ENCODE measurements at regions not wholly inside any gene's neighbourhood (a gene's known extent, or its start where the extent isn't known, plus 50 kb on each side); places are given as distances from the start of the nearest gene placed in this dataset.

DNA sequence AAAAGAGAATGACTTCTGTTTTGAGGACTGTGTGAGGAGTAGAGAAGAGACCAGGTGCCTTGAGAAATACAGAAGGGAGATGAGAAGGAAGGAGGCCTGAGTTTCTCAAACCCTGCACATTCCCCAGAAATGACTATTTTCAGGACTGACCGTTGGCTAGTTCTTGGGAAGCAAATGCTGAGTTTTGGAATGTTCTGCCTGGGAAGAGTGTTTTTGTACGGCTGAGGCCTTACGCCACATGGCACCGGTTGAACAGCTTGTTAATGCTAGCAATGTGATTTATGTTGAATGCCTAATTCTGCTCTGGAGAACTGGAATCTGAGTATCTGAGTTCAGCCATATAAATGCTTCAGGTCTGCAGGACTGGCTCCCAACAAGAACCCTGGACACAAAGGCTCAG lies 152.7 kb upstream of the ADAMTS16 start:
- no peak overlapping the region for H2AFZ ChIP-seq (ENCODE audit: insufficient read depth, low read depth, low read length, poor library complexity, severe bottlenecking)
- no peaks in the 10 kb centered on the region for H3K27me3 Mint-ChIP-seq
- no peak overlapping the region for H3K9ac ChIP-seq (ENCODE audit: low read length)
- no peaks in the 10 kb centered on the region for H3K4me1 ChIP-seq (ENCODE audit: control insufficient read depth in 2 of 2, insufficient read depth in 2 of 2, low read length in 2 of 2)
- 92% methylated on average over 4 of the region's 4 CpGs for WGBS (ENCODE audit: insufficient coverage)
- ATAC-seq (ENCODE audit: low read depth), result no peak
- no peaks in the 10 kb centered on the region for H3K27me3 ChIP-seq (replicated peaks in 1 of 4; ENCODE audit: control extremely low read depth in 1 of 4, control insufficient read depth in 3 of 4, insufficient read depth in 4 of 4, low read length in 3 of 4)
- no peak overlapping the region for H3K4me3 Mint-ChIP-seq
- no peak overlapping the region for H3K4me2 ChIP-seq (replicated peaks; ENCODE audit: low read depth, low read length, poor library complexity, severe bottlenecking)
- intact Hi-C loops (cut with micrococcal nuclease), result no loop called here
- H3K27ac ChIP-seq (ENCODE audit: low read length in 2 of 2), result no peak overlapping the region
- no peaks in the 10 kb centered on the region for H3K4me1 Mint-ChIP-seq
- no peak for TF ChIP-seq EZH2 (IDR thresholded peaks at IDR 0.05; ENCODE audit: borderline replicate concordance, insufficient read depth, low read depth, low read length, poor library complexity, severe bottlenecking)
- POLR2A ChIA-PET, result no interaction called here
- H3K9me3 Mint-ChIP-seq (ENCODE audit: insufficient read depth), result no peaks in the 10 kb centered on the region
- no peak overlapping the region for H3K27ac Mint-ChIP-seq
- no peaks in the 10 kb centered on the region for H3K9me3 ChIP-seq (ENCODE audit: control extremely low read depth in 1 of 3, control insufficient read depth in 2 of 3, insufficient read depth in 1 of 3, low read length in 2 of 3)
- CTCF ChIA-PET, result no interaction called here
- DNase-seq, result no peak
- no peaks in the 10 kb centered on the region for H3K79me2 ChIP-seq (ENCODE audit: control insufficient read depth, insufficient read depth, low read length)
- no peaks in the 10 kb centered on the region for H3K36me3 ChIP-seq (replicated peaks in 1 of 2; ENCODE audit: control extremely low read depth in 1 of 2, control insufficient read depth in 1 of 2, extremely low read depth in 1 of 2, insufficient read depth in 2 of 2, low read length in 1 of 2)
- H3K4me3 ChIP-seq (ENCODE audit: control extremely low read depth in 1 of 5, extremely low read depth in 1 of 5, insufficient read depth in 1 of 5, low read depth in 2 of 5, low read length in 4 of 5), result no peak overlapping the region
- H4K20me1 ChIP-seq (ENCODE audit: control insufficient read depth, insufficient read depth, low read length, poor library complexity, severe bottlenecking), result no peaks in the 10 kb centered on the region

DNA sequence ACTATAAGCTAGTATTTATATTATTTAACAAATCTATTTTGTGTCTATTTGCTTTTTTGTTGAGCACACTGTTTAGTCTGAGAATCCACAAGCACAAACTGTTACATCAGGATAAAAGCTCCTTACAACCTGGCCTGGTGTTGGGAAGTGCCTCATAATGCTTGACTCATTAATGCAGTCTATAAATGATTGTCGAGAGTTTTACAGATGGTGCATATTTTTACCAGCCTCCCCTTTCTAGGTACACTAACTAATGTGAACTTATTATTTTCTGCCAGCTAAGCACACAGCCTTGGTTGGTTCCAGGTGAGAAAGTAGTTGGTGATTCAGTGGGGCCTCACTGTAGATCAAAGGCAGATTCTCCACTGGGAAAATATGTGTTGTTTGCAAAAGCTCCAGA lies 151.0 kb upstream of the ADAMTS16 start:
- no CpG with 5 or more reads among the region's 1 CpG for whole genome bisulfite sequencing (ENCODE audit: insufficient coverage)
- ChIA-PET POLR2A (no interaction called here), CTCF (no interaction called here)
- TF ChIP-seq, protein P1, sequence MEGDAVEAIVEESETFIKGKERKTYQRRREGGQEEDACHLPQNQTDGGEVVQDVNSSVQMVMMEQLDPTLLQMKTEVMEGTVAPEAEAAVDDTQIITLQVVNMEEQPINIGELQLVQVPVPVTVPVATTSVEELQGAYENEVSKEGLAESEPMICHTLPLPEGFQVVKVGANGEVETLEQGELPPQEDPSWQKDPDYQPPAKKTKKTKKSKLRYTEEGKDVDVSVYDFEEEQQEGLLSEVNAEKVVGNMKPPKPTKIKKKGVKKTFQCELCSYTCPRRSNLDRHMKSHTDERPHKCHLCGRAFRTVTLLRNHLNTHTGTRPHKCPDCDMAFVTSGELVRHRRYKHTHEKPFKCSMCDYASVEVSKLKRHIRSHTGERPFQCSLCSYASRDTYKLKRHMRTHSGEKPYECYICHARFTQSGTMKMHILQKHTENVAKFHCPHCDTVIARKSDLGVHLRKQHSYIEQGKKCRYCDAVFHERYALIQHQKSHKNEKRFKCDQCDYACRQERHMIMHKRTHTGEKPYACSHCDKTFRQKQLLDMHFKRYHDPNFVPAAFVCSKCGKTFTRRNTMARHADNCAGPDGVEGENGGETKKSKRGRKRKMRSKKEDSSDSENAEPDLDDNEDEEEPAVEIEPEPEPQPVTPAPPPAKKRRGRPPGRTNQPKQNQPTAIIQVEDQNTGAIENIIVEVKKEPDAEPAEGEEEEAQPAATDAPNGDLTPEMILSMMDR (IDR thresholded peaks at IDR 0.05), result no peak
- TF ChIP-seq EZH2 (IDR thresholded peaks at IDR 0.05; ENCODE audit: borderline replicate concordance, insufficient read depth, low read depth, low read length, poor library complexity, severe bottlenecking), result no peak
- no peaks in the 10 kb centered on the region for H3K4me1 ChIP-seq (ENCODE audit: control insufficient read depth in 2 of 2, insufficient read depth in 2 of 2, low read length in 2 of 2)
- no peak overlapping the region for H3K27ac ChIP-seq (ENCODE audit: low read length in 2 of 2)
- H4K20me1 ChIP-seq (ENCODE audit: control insufficient read depth, insufficient read depth, low read length, poor library complexity, severe bottlenecking), result no peaks in the 10 kb centered on the region
- Mint-ChIP-seq H3K4me3 (no peak overlapping the region), H3K9me3 (ENCODE audit: insufficient read depth) (no peaks in the 10 kb centered on the region), H3K27ac (no peak overlapping the region), H3K27me3 (no peaks in the 10 kb centered on the region), H3K4me1 (no peaks in the 10 kb centered on the region)
- intact Hi-C loops (cut with micrococcal nuclease), result no loop called here
- H3K36me3 ChIP-seq (replicated peaks in 1 of 2; ENCODE audit: control extremely low read depth in 1 of 2, control insufficient read depth in 1 of 2, extremely low read depth in 1 of 2, insufficient read depth in 2 of 2, low read length in 1 of 2), result no peaks in the 10 kb centered on the region
- H3K4me2 ChIP-seq (replicated peaks; ENCODE audit: low read depth, low read length, poor library complexity, severe bottlenecking), result no peak overlapping the region
- ATAC-seq (ENCODE audit: low read depth) (no peak), DNase-seq (no peak)
- no peak overlapping the region for H3K4me3 ChIP-seq (ENCODE audit: control extremely low read depth in 1 of 5, extremely low read depth in 1 of 5, insufficient read depth in 1 of 5, low read depth in 2 of 5, low read length in 4 of 5)
- no peaks in the 10 kb centered on the region for H3K9me3 ChIP-seq (ENCODE audit: control extremely low read depth in 1 of 3, control insufficient read depth in 2 of 3, insufficient read depth in 1 of 3, low read length in 2 of 3)
- no peak overlapping the region for H3K9ac ChIP-seq (ENCODE audit: low read length)
- no peaks in the 10 kb centered on the region for H3K79me2 ChIP-seq (ENCODE audit: control insufficient read depth, insufficient read depth, low read length)
- no peaks in the 10 kb centered on the region for H3K27me3 ChIP-seq (replicated peaks in 1 of 4; ENCODE audit: control extremely low read depth in 1 of 4, control insufficient read depth in 3 of 4, insufficient read depth in 4 of 4, low read length in 3 of 4)
- no peak overlapping the region for H2AFZ ChIP-seq (ENCODE audit: insufficient read depth, low read depth, low read length, poor library complexity, severe bottlenecking)
